Hematopoietic multipotent progenitor cell (in vitro differentiated cells): ENCODE measurements at regions not wholly inside any gene's neighbourhood (a gene's known extent, or its start where the extent isn't known, plus 50 kb on each side); places are given as distances from the start of the nearest gene placed in this dataset.

Experiments
- DNase-seq, 3 donors: peaks; one replicate each; pipeline ENCODE4 v3.0.0-alpha.2; 2011 to 2015; ENCODE audit warnings: low read depth in 2 of 3, low spot score in 2 of 3

DNA sequence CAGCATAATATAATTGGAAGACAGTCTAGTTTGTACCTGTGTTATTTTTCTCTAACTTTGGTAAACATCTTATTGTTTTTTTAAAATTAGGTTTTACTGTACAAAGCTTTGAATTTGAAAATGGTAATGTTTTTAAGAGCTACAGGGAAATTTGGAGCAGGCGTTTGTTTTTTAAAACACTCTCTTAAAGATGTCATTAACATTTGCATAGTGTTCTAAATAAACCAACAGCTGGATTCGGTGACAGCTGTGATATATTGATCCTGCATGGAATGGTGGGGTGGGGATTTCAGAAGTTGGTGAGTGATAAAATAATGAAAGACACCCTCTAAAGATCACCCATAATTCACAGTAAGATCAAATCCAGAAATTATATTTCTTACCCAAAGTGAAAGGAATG, 97.9 kb upstream of the PRL start:
- no peak for DNase-seq

DNA sequence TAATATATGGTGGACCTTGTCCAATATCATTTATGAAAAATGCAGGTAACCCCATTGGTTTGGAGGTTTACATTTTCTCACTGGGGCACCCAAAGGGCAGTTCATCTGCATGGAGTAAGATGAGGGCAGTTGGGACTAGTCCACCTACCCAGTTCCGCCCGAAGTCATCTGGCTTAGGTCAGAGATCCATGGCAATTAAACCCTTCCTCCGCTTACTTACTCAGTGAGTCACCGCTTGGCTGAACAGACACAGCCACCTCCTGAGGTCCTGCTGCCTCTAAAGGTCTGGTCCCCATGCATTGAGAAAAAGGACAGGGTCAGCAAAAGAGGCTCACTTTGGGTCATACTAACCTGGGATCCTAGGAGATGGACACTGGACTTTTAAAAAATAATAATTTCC, 102.9 kb upstream of the PRL start:
- no peak for DNase-seq

DNA sequence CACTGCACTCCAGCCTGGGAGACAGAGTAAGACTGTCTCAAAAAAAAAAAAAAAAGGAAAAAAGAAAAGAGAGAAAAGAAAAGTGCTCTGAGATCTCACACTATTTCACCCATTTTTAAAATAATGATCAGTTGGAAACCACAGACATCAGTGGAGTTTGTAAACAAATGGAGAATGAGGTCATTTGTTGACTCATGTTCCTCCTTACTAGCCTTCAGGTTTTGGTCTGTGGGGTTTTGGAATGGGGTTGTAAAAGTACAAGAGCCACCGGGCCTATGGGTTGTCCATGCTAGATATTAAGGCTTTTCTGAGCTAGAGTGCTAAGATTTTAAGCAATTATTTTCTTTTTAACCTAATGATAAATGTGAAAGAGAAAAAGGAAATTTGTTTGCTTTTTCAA, 104.4 kb upstream of the PRL start:
- DNase-seq, result no peak

GRCh38 chr6:22401932-22402331, 105.1 kb upstream of the PRL start:
- no peak for DNase-seq

- DNase-seq, result no peak
Measured at GRCh38 chr6:22409486-22409885, 112.7 kb upstream of the PRL start.

DNA sequence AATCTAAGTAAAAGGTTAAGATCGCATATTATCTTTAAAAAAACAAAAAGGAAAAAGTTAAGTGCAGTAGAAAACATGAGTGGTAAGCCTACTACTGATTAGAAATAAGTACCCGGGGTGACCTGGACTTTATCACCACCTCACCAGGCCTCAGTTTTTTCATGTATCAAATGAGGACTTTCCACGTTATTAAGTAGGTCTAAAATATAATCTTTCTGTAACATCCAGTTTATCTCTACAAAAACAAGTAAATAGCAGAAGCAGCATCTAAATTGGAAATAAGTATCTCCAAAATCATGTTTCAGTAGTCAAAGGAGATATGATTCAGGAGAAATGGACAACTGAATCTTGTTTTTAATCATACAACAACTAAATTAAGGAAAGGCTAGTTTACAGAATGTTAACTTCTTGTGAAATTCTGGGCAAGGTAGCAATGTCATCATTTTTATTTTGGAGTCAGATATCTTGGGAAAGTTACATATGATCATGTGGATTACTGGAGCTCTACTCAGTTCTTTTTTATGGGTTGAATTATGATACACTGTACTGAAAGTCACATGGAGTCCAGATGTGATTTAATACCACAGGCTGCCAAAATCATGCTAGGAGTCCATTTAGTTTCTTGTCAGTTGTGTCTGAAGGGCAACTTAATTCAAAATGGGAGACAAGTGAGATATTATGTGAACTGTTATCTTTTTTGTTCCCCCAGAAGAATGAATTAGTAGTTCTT, 114.7 kb upstream of the PRL start:
- no peak for DNase-seq

DNA sequence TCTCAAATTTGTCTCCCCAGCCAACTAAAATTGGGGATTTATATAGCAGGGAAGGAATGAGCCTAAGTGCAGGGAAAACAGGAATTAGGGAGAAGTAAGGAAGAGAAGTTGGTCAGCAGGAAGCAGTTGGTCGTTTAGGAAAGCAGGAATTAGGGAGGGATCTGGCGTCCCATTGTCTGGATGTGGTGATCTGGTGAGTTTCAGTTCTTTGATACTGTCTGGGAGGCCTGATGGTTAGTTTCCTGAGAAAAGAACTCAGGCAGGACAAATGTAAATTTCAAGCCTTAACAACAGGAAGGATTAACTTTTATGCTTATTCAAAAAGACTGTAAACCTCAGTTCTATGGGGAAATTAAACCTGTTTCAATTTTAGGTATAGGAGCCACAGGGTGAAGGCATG, 116.2 kb upstream of the PRL start:
- no peak for DNase-seq

- DNase-seq, result no peak
Measured at GRCh38 chr6:22413681-22414311, 117.0 kb upstream of the PRL start.

DNA sequence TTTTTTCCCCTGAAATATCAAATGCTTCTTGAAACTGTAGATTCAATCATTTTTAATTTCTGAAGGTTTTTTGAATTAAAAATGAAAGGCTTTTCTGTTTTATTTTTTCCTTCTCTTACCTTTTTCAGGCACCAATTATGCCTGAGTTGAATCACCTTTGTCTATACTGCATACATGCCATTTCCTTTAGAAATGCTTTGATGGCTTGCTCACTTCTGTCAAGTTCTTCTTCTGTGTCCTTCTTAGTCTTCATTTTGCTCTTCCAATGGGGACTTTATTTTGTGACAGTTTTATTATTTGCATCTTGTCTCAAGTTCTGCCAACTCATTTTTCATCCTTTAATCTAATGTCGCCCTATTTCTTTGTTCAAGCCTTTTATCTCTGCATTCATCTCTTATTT, 121.9 kb upstream of the PRL start:
- no peak for DNase-seq

DNA sequence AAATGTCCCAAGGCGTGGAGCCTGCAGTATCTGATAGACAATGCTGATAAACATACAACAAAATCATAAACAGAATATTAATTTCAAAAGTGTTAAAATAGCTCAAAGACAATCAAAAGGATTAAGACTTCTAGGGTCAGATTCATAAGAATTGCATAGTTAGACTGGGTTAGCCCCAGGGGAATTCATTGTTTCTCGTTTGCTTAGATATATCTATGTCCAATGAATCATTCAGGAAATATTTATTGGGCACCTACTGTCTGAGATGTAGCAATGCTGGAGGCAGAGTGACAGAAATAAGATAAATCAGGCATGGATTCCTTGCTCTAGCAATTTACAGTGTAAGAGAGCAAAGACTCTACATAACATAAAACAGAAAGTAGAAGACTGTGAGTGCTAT, 124.4 kb upstream of the PRL start:
- no peak for DNase-seq

DNA sequence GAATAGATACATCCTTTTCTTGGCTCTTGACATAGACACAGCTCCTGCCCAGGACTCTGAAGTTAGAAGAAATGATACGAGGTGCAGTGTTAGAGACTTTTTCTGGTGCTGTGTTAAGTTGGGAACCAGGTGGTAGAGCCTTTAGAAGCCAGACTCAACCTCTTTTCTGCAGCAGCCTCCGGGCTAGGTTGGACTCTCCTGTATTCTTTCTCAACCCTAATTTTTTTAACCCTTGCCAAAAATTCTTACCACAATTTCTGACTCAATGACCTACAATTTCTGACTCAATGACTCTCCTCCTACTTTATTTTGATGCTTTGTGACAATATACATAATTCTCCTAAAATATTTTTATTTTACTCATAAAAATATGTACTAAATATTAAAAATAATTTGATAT, 127.4 kb upstream of the PRL start:
- DNase-seq, result no peak

GRCh38 chr6:22432060-22432459, 135.2 kb upstream of the PRL start:
- DNase-seq, result no peak

GRCh38 chr6:22433745-22434144, 135.6 kb upstream of the HDGFL1 start:
- DNase-seq, result no peak

DNA sequence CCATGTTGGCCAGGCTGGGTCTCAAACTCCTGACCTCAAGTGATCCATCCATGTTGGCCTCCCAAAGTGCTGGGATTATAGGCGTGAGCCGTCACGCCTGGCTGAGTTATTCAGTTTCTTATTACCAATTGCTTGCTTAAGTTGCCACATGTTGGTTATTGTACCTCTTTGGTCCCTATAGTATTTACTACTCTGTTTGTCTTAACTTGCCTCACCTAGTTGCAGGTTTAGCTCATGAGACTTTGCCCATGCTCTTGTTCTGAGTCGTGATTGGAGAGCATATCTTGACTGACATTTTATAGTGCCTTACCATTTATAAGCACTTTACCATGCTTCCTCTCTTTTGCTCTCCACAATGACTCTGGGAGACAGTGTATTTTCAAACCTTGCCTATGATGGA, 134.2 kb upstream of the HDGFL1 start:
- no peak for DNase-seq

DNA sequence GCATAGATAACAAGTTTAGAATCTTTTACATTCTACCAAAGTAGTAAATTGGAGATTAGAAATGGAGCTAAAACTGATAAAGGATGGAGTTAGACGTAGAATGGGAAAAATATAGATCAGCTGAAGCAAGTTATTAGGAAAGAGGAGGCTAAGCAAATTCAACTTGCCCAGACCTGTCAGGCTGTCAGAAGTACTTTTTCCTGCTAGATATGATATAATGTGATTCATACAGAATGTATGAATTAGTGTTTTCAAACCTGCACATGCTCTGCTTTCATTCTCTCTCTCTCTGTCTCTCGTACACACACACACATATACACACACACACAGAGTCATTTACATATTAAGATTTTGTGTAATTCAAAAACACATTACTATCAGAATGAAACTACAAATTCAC, 133.2 kb upstream of the HDGFL1 start:
- DNase-seq, result no peak

DNA sequence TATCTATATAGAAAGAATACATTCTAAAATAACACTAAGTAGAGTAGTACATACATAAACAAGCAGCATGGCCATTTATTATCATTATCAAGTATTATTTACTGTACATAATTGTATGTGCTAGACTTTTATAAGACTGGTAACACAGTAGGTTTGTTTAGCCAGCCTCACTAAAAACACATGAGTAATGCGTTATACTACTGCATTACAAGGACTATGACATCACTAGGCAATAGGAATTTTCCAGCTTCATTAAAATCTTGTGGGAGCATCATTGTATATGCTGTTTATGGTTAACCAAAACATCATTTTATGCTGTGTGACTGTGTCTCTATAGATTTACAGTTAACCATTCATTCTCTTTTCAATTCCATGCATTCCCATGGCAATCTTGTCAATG, 131.7 kb upstream of the HDGFL1 start:
- DNase-seq, result no peak

GRCh38 chr6:22442826-22443225, 126.5 kb upstream of the HDGFL1 start:
- no peak for DNase-seq

DNA sequence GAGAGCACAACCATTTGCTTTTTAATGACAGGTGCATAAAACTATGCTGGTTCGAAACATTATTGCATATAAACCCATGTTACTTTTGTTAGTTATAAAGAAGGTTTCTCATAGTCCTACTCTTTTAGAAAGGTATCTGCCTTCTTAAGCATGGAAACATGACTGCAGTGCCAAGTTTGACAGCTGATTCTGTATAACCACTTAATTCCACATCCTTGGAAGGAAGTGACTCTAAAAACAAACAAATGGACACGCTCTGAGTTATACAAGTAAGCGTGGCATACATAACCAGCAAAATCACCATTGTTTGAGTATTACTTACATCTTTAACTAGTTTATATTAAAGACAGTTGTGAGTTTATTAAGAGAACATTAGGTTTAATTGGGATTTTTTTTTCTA, 125.0 kb upstream of the HDGFL1 start:
- DNase-seq, result no peak

- no peak for DNase-seq
Measured at GRCh38 chr6:22445946-22446345, 123.4 kb upstream of the HDGFL1 start.

DNA sequence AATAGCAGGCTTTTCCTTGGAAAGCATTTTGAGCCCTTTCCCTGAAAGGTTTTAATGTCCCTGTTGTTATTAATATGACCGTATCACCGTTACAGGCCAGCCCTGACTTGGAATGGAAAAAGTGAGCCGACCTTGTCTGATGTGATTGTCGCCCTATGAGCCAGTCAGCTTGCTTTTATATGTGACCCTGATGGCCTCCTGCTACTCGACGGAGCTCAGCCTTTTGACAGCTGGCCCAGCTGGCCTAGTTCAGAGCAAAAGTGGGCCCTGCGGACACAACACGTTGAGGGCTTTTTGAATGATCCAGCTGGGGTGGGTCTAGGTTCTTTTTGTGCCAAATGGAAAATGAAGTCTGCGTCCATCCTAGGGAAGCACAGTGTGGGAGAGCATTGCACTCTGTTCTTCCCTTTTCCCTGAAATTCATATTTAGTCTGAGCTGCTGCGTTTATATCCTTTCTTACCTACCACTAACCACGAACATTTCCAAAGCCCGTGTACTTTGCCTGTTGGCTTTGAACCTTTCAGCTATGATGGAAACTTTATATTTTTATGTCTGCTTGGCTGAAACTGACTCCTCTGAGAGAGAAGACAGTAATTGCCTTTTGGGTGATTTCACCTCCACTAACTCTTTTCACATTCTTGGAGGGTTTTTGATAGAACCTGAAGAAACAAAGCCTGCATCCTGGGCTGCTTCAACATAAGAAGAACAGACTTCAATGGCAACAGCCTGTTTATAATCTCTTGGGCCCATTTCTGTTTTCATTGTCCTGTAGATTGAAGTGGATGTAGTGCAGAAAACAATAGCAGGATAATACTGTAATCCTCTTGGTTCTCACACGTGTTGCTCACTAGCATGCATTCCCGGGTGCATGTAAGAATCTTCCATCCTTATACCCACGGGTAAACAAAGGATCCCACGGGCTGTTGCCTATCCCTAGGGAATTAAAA, 121.8 kb upstream of the HDGFL1 start:
- no peak for DNase-seq

DNA sequence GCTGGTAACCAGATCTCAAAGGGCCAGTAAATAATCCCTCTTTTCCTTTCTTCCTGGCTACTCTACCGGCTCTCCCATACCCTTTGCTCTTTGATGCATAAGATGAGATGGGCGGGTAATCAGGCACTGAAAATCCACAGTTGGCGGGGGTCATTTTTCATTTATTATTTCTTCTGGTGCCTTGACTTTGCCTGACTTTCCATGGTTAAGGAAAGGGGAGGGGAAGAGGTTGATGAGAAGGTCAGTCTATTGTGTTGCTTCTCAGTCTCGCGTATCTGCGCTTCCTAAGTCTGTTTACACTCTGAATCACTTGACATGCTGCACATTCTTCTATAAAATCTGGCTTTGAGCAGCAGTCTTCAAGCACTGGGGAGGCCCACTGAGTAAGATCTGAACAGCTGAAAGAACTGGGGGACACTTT, 121.1 kb upstream of the HDGFL1 start:
- no peak for DNase-seq

- no peak for DNase-seq
Measured at GRCh38 chr6:22451962-22452361, 117.4 kb upstream of the HDGFL1 start.
